Epithelial cell of esophagus (primary cell): ENCODE measurements at regions not wholly inside any gene's neighbourhood (a gene's known extent, or its start where the extent isn't known, plus 50 kb on each side); places are given as distances from the start of the nearest gene placed in this dataset.

Experiments
- DNase-seq: peaks from one replicate; pipeline ENCODE4 v3.0.0; 2010; ENCODE audit warnings: low read depth
- H3K4me3 ChIP-seq: 2 replicates; pipeline ENCODE4 v1.5.1; 2011; ENCODE audit warnings: mild to moderate bottlenecking, low read length, control low read depth
- CTCF ChIP-seq: IDR thresholded peaks from 2 replicates; pipeline ENCODE4 v1.5.1; 2011; ENCODE audit warnings: low read depth, mild to moderate bottlenecking, low read length, control low read depth, inconsistent platforms; ENCODE audit not compliant: insufficient read depth; ENCODE audit errors: missing control alignments

DNA sequence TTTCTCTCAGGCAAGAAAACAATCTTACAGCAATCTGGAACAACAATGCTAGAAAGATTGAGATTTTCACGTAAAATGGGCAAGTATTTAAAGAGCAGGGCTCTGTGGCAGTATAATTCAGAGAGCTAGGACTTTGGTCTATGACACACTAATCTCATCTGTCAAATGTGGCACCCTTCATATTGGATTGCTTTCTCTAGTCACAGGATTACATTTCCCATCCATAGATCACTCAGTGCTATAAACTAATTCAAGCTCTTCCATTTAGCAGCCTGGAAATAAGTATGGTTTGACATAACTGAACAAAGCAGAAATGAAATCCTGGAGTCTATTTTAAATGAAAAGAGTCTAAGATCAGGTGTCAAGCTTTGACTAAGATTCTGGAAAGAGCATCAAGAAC lies 263.1 kb upstream of the TMPRSS15 start:
- no peak for TF ChIP-seq CTCF
- H3K4me3 ChIP-seq, result no peak overlapping the region
- no peak for DNase-seq

GRCh38 chr21:18673789-18674188 lies 270.2 kb upstream of the TMPRSS15 start:
- H3K4me3 ChIP-seq, result no peak overlapping the region
- no peak for DNase-seq
- no peak for TF ChIP-seq CTCF

DNA sequence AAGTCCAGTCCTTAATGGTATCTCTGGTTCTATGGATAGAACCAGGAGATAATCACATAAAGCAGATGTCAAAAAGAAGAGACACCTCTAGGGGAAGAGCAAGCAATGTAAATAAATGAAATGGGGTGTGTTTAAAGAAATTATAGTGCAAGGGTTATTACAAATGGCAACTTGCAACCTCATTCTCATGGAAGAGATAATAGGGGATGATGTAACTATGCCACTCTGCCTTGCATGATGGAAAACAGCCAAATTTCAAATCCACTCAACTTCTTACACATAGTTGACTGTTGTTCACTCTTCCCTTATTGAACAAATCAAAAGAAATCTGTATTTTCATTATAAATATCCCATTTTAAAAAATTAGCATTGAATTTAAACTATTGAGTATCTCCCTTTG lies 274.0 kb upstream of the TMPRSS15 start:
- H3K4me3 ChIP-seq, result no peak overlapping the region
- no peak for DNase-seq
- TF ChIP-seq CTCF, result no peak

GRCh38 chr21:18705971-18706370 lies 302.4 kb upstream of the TMPRSS15 start:
- no peak for TF ChIP-seq CTCF
- no peak for DNase-seq
- no peak overlapping the region for H3K4me3 ChIP-seq

- no peak for DNase-seq
- H3K4me3 ChIP-seq, result no peak overlapping the region
- no peak for TF ChIP-seq CTCF
Observed at GRCh38 chr21:18711662-18712061, 308.1 kb upstream of the TMPRSS15 start.

GRCh38 chr21:18715606-18716005 lies 312.0 kb upstream of the TMPRSS15 start:
- no peak overlapping the region for H3K4me3 ChIP-seq
- no peak for TF ChIP-seq CTCF
- DNase-seq, result no peak

GRCh38 chr21:18716578-18717138 lies 313.1 kb upstream of the TMPRSS15 start:
- no peak for DNase-seq
- TF ChIP-seq CTCF, result no peak
- no peak overlapping the region for H3K4me3 ChIP-seq
